DND-41 (cell line): ENCODE measurements at regions not wholly inside any gene's neighbourhood (a gene's known extent, or its start where the extent isn't known, plus 50 kb on each side); places are given as distances from the start of the nearest gene placed in this dataset.

Source experiments
- EZH2 ChIP-seq: IDR thresholded peaks from 3 replicates; pipeline ENCODE4 v1.6.1; 2012; ENCODE audit warnings: borderline replicate concordance, low read depth, mild to moderate bottlenecking, moderate library complexity, low read length, inconsistent platforms; ENCODE audit not compliant: severe bottlenecking
- TF ChIP-seq, protein P1 (sequence below): IDR thresholded peaks from 2 replicates; pipeline ENCODE4 v1.5.1; 2012; ENCODE audit warnings: borderline replicate concordance, low read length, moderate library complexity, mild to moderate bottlenecking; ENCODE audit not compliant: poor library complexity, severe bottlenecking; ENCODE audit errors: extremely low read depth

DNA sequence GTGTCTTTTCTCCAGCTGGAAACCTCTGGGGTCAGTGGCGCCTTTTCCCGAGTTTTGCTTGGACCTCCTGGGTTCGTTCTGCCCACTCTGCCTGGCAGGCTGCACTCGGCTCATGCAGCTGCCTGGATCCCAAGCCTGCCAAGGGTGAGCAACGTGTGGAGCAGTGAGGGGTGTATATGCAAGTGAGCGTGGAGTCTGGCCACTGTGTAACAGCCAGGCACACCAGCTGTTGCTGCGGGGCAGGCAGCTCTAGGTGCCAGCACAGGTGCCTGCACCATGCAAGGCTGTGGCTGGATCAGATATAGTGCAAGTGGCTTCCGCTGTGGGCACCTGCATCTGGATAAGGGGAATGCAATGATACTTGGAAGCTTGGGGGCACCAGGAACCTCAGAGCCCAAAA, 699.4 kb downstream of the SLITRK1 start:
- TF ChIP-seq, protein P1, sequence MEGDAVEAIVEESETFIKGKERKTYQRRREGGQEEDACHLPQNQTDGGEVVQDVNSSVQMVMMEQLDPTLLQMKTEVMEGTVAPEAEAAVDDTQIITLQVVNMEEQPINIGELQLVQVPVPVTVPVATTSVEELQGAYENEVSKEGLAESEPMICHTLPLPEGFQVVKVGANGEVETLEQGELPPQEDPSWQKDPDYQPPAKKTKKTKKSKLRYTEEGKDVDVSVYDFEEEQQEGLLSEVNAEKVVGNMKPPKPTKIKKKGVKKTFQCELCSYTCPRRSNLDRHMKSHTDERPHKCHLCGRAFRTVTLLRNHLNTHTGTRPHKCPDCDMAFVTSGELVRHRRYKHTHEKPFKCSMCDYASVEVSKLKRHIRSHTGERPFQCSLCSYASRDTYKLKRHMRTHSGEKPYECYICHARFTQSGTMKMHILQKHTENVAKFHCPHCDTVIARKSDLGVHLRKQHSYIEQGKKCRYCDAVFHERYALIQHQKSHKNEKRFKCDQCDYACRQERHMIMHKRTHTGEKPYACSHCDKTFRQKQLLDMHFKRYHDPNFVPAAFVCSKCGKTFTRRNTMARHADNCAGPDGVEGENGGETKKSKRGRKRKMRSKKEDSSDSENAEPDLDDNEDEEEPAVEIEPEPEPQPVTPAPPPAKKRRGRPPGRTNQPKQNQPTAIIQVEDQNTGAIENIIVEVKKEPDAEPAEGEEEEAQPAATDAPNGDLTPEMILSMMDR: no peak
- TF ChIP-seq EZH2: no peak
